ENCODE measurements at regions not wholly inside any gene's neighbourhood (a gene's known extent, or its start where the extent isn't known, plus 50 kb on each side); places are given as distances from the start of the nearest gene placed in this dataset.

DNA sequence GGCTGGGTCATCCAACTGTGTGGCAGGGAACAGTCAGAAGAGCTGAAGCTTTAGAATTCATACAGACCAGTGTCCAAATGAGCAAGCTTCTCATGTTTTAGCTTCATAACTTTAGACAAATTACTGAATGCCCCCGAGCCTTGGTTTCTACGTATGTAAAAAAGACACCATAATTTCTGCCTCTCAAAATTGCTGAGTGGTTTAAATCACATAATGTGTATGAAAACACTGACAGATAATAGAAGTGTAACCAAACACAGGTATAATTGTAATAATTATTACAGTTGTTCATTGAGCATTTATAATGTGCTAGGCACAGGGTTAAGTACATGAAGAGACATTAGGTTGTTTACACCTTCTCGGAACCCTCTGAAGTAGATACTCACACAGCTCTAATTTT, 207.2 kb downstream of the IGSF11 start:
- Histone ChIP-seq H3K27ac (no peak overlapping the region), H3K36me3 (no peaks in the 10 kb centered on the region), H3K4me1 (no peaks in the 10 kb centered on the region), H3K27me3 (no peaks in the 10 kb centered on the region), H3K4me3 (no peak overlapping the region), H3K9me3 (no peaks in the 10 kb centered on the region)
- DNase-seq: no peak
- TF ChIP-seq POLR2A (IDR thresholded peaks at IDR 0.05): no peak
- no peak for TF ChIP-seq EP300 (IDR thresholded peaks at IDR 0.05)
- TF ChIP-seq POLR2AphosphoS5 (IDR thresholded peaks at IDR 0.05): no peak
- TF ChIP-seq CTCF (IDR thresholded peaks at IDR 0.05): no peak
- WGBS, 5 donors: 79 to 90% (median 86%) methylated on average over 3 of the region's 3 CpGs
- intact Hi-C loops (cut with DNase I; ENCODE audit: low total_unique reads): no loop called here

DNA sequence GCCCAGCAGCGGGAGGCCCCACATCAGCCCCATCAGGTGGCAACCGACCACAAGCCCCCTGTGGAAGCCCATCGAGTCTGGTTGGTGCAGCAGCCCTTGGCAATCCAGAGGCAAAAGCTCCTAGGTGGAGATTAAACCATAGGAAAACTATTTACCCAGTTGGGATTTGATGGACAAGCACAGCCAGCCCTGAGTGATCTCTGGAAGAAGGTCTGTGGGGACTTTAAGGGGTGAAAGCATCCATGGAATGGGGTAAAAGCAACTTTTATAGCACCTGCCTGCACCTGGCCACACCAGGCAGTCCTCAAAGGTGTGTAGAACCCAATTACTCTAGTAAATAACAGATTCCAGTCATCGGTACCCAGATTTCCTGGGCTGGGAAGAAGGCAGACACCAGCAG, 206.3 kb downstream of the IGSF11 start:
- 69 to 87% (median 80%) methylated on average over 3 to 4 of the region's 4 CpGs for WGBS, 5 donors
- intact Hi-C loops (cut with DNase I; ENCODE audit: low total_unique reads): no loop called here
- TF ChIP-seq POLR2AphosphoS5 (IDR thresholded peaks at IDR 0.05) (no peak), EP300 (IDR thresholded peaks at IDR 0.05) (no peak), POLR2A (IDR thresholded peaks at IDR 0.05) (no peak), CTCF (IDR thresholded peaks at IDR 0.05) (no peak)
- H3K36me3 ChIP-seq: no peaks in the 10 kb centered on the region
- no peak overlapping the region for H3K27ac ChIP-seq
- H3K4me1 ChIP-seq: no peaks in the 10 kb centered on the region
- H3K4me3 ChIP-seq: no peak overlapping the region
- no peaks in the 10 kb centered on the region for H3K27me3 ChIP-seq
- DNase-seq: no peak
- H3K9me3 ChIP-seq: no peaks in the 10 kb centered on the region

GRCh38 chr3:118833075-118833474, 201.6 kb downstream of the IGSF11 start:
- DNase-seq: no peak
- TF ChIP-seq EP300 (IDR thresholded peaks at IDR 0.05): no peak
- TF ChIP-seq CTCF (IDR thresholded peaks at IDR 0.05): no peak
- TF ChIP-seq POLR2A (IDR thresholded peaks at IDR 0.05): no peak
- TF ChIP-seq POLR2AphosphoS5 (IDR thresholded peaks at IDR 0.05): no peak
- H3K9me3 ChIP-seq: peaks cover 0 to 10% (median 0%) of the 10 kb centered on the region in 4 donors
- H3K36me3 ChIP-seq: no peaks in the 10 kb centered on the region
- WGBS, 5 donors: 41 to 60% (median 49%) methylated on average over 6 of the region's 6 CpGs
- intact Hi-C loops (cut with DNase I; ENCODE audit: low total_unique reads): no loop called here
- H3K27ac ChIP-seq: no peak overlapping the region
- H3K4me3 ChIP-seq: no peak overlapping the region
- H3K4me1 ChIP-seq: no peaks in the 10 kb centered on the region
- no peaks in the 10 kb centered on the region for H3K27me3 ChIP-seq

- H3K36me3 ChIP-seq: no peaks in the 10 kb centered on the region
- no peak for DNase-seq
- 40 to 94% (median 50%) methylated on average over 1 of the region's 1 CpG for WGBS, 5 donors
- no peak overlapping the region for H3K27ac ChIP-seq
- H3K27me3 ChIP-seq: no peaks in the 10 kb centered on the region
- no peak overlapping the region for H3K4me3 ChIP-seq
- H3K4me1 ChIP-seq: no peaks in the 10 kb centered on the region
- TF ChIP-seq EP300 (IDR thresholded peaks at IDR 0.05): no peak
- no peak for TF ChIP-seq POLR2A (IDR thresholded peaks at IDR 0.05)
- no peak for TF ChIP-seq CTCF (IDR thresholded peaks at IDR 0.05)
- TF ChIP-seq POLR2AphosphoS5 (IDR thresholded peaks at IDR 0.05): no peak
- H3K9me3 ChIP-seq: peaks cover 0 to 57% (median 38%) of the 10 kb centered on the region in 4 donors
- intact Hi-C loops (cut with DNase I; ENCODE audit: low total_unique reads): no loop called here
Observed at GRCh38 chr3:118838871-118839270, 195.8 kb downstream of the IGSF11 start.
